ENCODE measurements at regions not wholly inside any gene's neighbourhood (a gene's known extent, or its start where the extent isn't known, plus 50 kb on each side); places are given as distances from the start of the nearest gene placed in this dataset.

GRCh38 chr11:115774756-115775155, 270.5 kb upstream of the CADM1 start:
- no peak for DNase-seq

- no peak for DNase-seq
These were observed 265.7 kb upstream of the CADM1 start for GRCh38 chr11:115769891-115770290.

GRCh38 chr11:115767883-115768282, 263.7 kb upstream of the CADM1 start:
- DNase-seq, result no peak

GRCh38 chr11:115767047-115767802, 263.0 kb upstream of the CADM1 start:
- no peak for DNase-seq

GRCh38 chr11:115766561-115766960, 262.3 kb upstream of the CADM1 start:
- DNase-seq, result no peak

- DNase-seq, result no peak
These were observed 261.6 kb upstream of the CADM1 start for GRCh38 chr11:115765803-115766239.

GRCh38 chr11:115764176-115764575, 260.0 kb upstream of the CADM1 start:
- DNase-seq, result no peak

- DNase-seq, result no peak
These were observed 257.6 kb upstream of the CADM1 start for GRCh38 chr11:115761817-115762216.

GRCh38 chr11:115761348-115761747, 257.1 kb upstream of the CADM1 start:
- DNase-seq, result no peak

- DNase-seq, result peak; percentile 27
These were observed 256.5 kb upstream of the CADM1 start for GRCh38 chr11:115760461-115761320.

GRCh38 chr11:115759622-115760460, 255.6 kb upstream of the CADM1 start:
- DNase-seq, result peak; percentile 52

GRCh38 chr11:115758011-115758410, 253.8 kb upstream of the CADM1 start:
- DNase-seq, result no peak

- DNase-seq, result no peak
These were observed 247.2 kb upstream of the CADM1 start for GRCh38 chr11:115751243-115752015.

- DNase-seq, result no peak
These were observed 241.6 kb upstream of the CADM1 start for GRCh38 chr11:115745610-115746512.

GRCh38 chr11:115745066-115745465, 240.9 kb upstream of the CADM1 start:
- no peak for DNase-seq

GRCh38 chr11:115743719-115744118, 239.5 kb upstream of the CADM1 start:
- no peak for DNase-seq

- peak; percentile 58 for DNase-seq
These were observed 237.3 kb upstream of the CADM1 start for GRCh38 chr11:115741376-115742107.

- no peak for DNase-seq
These were observed 236.1 kb upstream of the CADM1 start for GRCh38 chr11:115740324-115740723.

GRCh38 chr11:115739878-115740277, 235.7 kb upstream of the CADM1 start:
- no peak for DNase-seq

GRCh38 chr11:115739146-115739545, 234.9 kb upstream of the CADM1 start:
- no peak for DNase-seq

- no peak for DNase-seq
These were observed 233.7 kb upstream of the CADM1 start for GRCh38 chr11:115737875-115738274.

All from NCI-H1092 (cell line).